ENCODE measurements at regions not wholly inside any gene's neighbourhood (a gene's known extent, or its start where the extent isn't known, plus 50 kb on each side); places are given as distances from the start of the nearest gene placed in this dataset.

DNA sequence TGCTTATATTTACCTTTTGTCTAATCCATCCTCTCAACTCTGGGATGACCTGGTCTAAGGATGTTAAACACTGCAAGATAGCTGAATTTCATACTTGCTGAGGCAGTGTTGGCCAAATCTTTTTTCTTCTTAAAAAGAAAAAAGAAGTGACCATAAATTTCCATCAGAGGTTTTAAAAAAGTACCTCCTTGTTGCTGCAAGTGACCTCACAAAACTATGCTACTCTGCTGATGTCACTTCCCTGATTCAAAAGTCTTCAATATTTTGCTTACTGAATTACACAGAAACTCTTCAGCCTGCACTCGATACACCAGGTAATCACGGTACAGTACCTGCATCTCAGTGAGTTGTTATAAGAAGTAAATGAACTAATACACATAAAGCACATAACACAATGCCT lies 107.2 kb upstream of the PRDM1 start:
- TF ChIP-seq, protein P1, sequence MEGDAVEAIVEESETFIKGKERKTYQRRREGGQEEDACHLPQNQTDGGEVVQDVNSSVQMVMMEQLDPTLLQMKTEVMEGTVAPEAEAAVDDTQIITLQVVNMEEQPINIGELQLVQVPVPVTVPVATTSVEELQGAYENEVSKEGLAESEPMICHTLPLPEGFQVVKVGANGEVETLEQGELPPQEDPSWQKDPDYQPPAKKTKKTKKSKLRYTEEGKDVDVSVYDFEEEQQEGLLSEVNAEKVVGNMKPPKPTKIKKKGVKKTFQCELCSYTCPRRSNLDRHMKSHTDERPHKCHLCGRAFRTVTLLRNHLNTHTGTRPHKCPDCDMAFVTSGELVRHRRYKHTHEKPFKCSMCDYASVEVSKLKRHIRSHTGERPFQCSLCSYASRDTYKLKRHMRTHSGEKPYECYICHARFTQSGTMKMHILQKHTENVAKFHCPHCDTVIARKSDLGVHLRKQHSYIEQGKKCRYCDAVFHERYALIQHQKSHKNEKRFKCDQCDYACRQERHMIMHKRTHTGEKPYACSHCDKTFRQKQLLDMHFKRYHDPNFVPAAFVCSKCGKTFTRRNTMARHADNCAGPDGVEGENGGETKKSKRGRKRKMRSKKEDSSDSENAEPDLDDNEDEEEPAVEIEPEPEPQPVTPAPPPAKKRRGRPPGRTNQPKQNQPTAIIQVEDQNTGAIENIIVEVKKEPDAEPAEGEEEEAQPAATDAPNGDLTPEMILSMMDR (conservative IDR thresholded peaks at IDR 0.05; ENCODE audit: low read depth, low read length), result no peak
- no peak overlapping the region for H3K4me3 ChIP-seq (ENCODE audit: low read length)

DNA sequence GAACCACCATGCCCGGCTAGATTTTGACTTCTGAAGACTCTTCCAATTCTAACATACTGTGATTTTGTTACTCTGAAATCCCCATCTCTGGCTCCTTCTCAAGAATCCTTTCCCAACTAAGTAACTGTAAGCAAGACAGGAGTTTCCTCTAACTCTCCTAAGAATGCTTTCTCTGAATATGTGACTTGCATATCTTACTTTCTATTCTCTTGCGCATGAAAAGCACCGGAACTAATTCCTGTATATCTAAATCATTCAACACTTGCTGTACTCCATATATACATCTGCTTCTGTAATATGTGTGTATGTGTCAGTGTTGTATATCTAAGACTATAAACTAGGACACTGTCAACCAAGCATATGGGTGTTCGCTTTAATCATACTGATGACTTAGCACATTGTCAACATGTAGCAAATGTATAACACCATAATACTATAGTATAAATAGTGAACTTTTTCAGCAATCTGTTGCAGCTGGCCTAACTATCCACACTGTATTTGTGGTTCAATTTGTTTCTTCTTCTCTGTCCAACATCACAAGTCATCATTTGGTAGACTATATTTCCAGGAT lies 108.1 kb upstream of the PRDM1 start:
- no peak overlapping the region for H3K4me3 ChIP-seq (ENCODE audit: low read length)
- TF ChIP-seq, protein P1 (conservative IDR thresholded peaks at IDR 0.05; ENCODE audit: low read depth, low read length), result no peak
- DNase-seq (ENCODE audit: low read depth), result no peak

More for the DNA sequence above, 107.2 kb upstream of the PRDM1 start:
- no peak for DNase-seq (ENCODE audit: low read depth)

DNA sequence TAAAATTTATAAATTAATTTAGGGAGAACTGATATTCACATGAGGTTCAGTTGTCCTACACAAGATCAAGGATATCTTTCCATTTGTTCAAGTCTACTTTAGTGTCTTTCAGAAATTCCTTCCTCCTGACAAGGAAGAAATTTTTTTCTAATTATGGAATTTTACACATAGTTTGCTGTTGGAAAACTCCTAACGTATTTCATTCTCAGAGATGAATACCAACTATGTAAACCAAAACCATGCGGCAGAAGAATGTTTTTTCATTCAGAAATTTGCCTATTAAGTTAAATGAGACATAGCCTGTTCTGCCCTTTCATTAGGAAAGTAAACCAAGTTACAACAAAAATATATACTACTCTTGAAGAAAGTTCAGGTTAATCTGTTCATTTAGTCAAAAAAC lies 111.2 kb upstream of the PRDM1 start:
- H3K4me3 ChIP-seq (ENCODE audit: low read length), result no peak overlapping the region
- TF ChIP-seq, protein P1 (conservative IDR thresholded peaks at IDR 0.05; ENCODE audit: low read depth, low read length), result no peak
- no peak for DNase-seq (ENCODE audit: low read depth)

DNA sequence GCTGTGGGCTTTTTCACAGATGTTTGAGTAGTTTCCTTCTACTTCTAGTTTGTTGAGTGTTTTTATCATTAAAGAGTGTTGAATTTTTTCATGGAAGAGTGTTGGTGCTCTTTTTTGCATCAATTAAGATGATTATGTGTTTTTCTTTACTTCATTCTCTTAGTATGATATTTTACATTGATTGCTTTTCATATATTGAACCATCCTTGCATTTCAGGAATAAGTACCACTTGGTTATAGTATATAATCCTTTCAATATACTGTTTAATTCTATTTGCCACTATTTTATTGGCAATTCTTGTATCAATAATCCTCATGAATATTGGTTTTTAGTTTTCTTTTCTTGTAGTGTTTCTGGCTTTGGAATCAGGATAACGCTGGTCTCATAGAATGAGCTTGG lies 113.7 kb upstream of the PRDM1 start:
- no peak for DNase-seq (ENCODE audit: low read depth)
- TF ChIP-seq, protein P1 (conservative IDR thresholded peaks at IDR 0.05; ENCODE audit: low read depth, low read length), result no peak

DNA sequence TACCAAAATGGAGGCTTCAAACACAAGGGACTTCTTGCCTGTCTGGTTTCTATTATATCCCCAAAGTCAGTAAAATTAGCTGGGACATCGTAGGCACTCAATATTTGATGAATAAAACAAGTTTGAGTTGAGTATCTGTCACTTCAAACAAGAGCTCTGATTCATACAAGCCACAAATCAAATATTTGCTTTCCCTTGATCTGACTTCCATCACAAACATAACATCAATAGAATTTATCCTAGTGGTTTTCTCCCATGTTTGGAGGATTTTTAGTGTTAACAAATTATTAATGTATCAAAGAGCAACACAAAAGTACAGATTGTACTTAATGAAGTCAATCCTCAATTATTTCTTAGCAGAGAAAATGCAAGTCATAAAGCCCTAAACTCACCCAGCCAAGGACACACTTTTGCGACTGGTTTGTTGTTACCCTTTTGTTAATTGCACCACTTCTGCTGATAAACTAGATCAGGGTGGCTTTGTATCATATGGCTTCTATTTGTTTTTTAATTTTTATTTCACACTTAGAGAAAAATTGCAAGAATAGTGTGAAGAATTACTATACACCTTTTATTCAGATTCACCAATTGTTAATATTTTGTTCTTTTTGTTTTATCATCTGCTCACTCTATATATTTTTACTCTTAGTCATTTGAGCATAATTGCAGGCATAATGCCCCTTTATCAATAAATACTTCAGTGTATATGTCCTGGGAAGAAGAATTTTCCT lies 117.4 kb upstream of the PRDM1 start:
- no peak overlapping the region for H3K4me3 ChIP-seq (ENCODE audit: low read length)
- no peak for DNase-seq (ENCODE audit: low read depth)
- TF ChIP-seq, protein P1 (conservative IDR thresholded peaks at IDR 0.05; ENCODE audit: low read depth, low read length), result no peak

More for the DNA sequence above, 113.7 kb upstream of the PRDM1 start:
- no peak overlapping the region for H3K4me3 ChIP-seq (ENCODE audit: low read length)

DNA sequence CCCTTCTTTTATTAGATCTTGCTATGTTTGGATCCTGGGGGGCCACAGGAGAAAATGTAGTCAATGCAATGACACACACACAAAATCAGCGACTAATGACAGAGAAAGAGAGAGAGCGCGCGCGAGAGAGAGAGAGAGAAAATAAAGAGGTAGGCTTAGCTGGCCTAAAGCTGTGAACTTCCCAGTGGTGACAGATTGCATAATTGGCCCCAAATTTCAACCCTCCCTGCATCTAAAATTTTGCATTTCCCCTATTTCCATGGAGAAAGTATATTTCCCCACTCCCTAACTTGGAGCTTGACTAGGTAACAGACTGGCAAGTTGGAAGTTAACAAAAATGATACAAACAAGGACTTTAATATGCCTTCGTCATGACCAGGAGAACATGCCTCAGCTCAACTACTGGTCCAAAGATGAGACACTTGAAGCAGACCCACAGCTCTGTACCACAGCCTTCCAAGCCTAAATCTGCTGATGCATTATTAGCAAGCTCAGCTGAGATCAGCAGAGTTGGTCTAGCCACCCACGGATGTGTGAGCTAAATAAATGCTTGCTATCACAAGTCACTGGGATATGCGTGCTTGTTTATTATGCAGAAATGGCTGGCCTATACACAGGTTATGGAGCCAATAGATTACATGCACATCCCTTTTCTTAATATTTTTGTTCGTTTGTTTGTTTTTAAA lies 118.1 kb upstream of the PRDM1 start:
- TF ChIP-seq, protein P1 (conservative IDR thresholded peaks at IDR 0.05; ENCODE audit: low read depth, low read length), result no peak
- DNase-seq (ENCODE audit: low read depth), result no peak
- H3K4me3 ChIP-seq (ENCODE audit: low read length), result no peak overlapping the region
